ENCODE measurements at regions not wholly inside any gene's neighbourhood (a gene's known extent, or its start where the extent isn't known, plus 50 kb on each side); places are given as distances from the start of the nearest gene placed in this dataset.
"Not testable (repeated sequence)": the region's sequence is repeated elsewhere in the genome, so short reads cannot be mapped to it uniquely, and the experiment has no call there.

GRCh38 chr3:148510116-148510515 is 187.6 kb upstream of the AGTR1 start:
- Histone ChIP-seq H3K36me3 (no peaks in the 10 kb centered on the region), H3K27ac (no peak overlapping the region), H3K27me3 (no peaks in the 10 kb centered on the region), H3K9me3 (no peaks in the 10 kb centered on the region), H3K4me3 (no peak overlapping the region), H3K4me1 (no peaks in the 10 kb centered on the region)
- intact Hi-C loops (cut with DNase I; ENCODE audit: low total_unique reads), result no loop called here
- DNase-seq, result no peak
- no peak for ATAC-seq
- in situ Hi-C loops (cut with MboI; ENCODE audit: low sequenced_read_pairs in 4 of 4), result no loop called here
- TF ChIP-seq, protein P1, sequence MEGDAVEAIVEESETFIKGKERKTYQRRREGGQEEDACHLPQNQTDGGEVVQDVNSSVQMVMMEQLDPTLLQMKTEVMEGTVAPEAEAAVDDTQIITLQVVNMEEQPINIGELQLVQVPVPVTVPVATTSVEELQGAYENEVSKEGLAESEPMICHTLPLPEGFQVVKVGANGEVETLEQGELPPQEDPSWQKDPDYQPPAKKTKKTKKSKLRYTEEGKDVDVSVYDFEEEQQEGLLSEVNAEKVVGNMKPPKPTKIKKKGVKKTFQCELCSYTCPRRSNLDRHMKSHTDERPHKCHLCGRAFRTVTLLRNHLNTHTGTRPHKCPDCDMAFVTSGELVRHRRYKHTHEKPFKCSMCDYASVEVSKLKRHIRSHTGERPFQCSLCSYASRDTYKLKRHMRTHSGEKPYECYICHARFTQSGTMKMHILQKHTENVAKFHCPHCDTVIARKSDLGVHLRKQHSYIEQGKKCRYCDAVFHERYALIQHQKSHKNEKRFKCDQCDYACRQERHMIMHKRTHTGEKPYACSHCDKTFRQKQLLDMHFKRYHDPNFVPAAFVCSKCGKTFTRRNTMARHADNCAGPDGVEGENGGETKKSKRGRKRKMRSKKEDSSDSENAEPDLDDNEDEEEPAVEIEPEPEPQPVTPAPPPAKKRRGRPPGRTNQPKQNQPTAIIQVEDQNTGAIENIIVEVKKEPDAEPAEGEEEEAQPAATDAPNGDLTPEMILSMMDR (IDR thresholded peaks at IDR 0.05 in 4 of 5, conservative IDR thresholded peaks at IDR 0.05 in 1 of 5), result no peak
- no peak for TF ChIP-seq POLR2A (IDR thresholded peaks at IDR 0.05)

- TF ChIP-seq POLR2A (IDR thresholded peaks at IDR 0.05), result no peak
- TF ChIP-seq, protein P1 (IDR thresholded peaks at IDR 0.05 in 4 of 5, conservative IDR thresholded peaks at IDR 0.05 in 1 of 5), result no peak
- ATAC-seq, result no peak
- H3K4me1 ChIP-seq, result no peaks in the 10 kb centered on the region
- intact Hi-C loops (cut with DNase I; ENCODE audit: low total_unique reads) (no loop called here), in situ Hi-C loops (cut with MboI; ENCODE audit: low sequenced_read_pairs in 4 of 4) (no loop called here)
- DNase-seq, result no peak
- H3K27me3 ChIP-seq, result no peaks in the 10 kb centered on the region
- no peaks in the 10 kb centered on the region for H3K9me3 ChIP-seq
- H3K4me3 ChIP-seq, result no peak overlapping the region
- H3K36me3 ChIP-seq, result no peaks in the 10 kb centered on the region
- no peak overlapping the region for H3K27ac ChIP-seq
Measured at GRCh38 chr3:148510561-148510960, 187.1 kb upstream of the AGTR1 start.

DNA sequence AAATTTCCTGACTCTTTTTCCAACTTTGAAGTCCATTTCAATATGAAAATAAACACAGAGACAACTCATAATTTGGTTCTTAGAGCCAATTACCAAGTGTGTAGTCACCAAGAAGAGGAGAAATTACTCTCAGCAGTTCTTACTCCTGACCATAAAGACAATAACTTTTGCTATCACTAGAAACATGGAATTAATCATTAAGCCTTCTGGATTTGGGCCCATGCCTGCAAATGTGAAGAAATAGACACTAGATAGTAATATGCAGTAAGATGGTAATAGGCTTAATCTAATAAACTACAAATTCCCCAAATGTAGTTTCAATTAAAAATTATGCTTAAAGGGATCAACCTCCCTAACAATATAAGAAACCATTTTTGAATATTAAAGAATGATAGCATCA is 185.1 kb upstream of the AGTR1 start:
- Histone ChIP-seq H3K27me3 (no peaks in the 10 kb centered on the region), H3K4me1 (no peaks in the 10 kb centered on the region), H3K4me3 (no peak overlapping the region), H3K36me3 (no peaks in the 10 kb centered on the region), H3K9me3 (no peaks in the 10 kb centered on the region), H3K27ac (no peak overlapping the region)
- intact Hi-C loops (cut with DNase I; ENCODE audit: low total_unique reads), result loop anchor here (1.0 kb wide), 1 partner anchor 22 kb away; no protein-coding TSS in a partner anchor
- no peak for TF ChIP-seq POLR2A (IDR thresholded peaks at IDR 0.05)
- TF ChIP-seq, protein P1 (IDR thresholded peaks at IDR 0.05 in 4 of 5, conservative IDR thresholded peaks at IDR 0.05 in 1 of 5), result no peak
- ATAC-seq, result no peak
- no peak for DNase-seq
- in situ Hi-C loops (cut with MboI; ENCODE audit: low sequenced_read_pairs in 4 of 4), result no loop called here

DNA sequence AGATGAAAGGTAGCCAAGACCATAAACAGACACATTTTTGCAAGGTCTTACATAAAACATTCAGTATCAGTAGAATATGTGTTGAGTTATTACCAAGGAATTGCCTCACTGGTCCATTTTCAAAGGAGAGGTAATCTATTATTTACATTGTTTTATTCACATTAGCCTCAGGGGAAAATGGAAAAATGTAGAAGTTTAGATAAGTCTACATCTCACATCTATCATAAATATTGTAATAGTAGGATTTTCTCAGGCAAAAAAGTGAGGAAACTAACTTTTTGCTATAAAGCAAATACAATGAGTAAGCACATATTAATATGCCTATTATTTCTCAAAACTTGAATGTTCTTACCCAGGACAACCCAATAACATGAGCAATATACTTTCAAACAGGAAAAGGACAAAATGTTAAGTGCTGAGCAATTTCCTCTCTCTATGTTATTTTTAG is 184.6 kb upstream of the AGTR1 start:
- intact Hi-C loops (cut with DNase I; ENCODE audit: low total_unique reads) (loop anchor here (1.0 kb wide), 1 partner anchor 21 kb away; no protein-coding TSS in a partner anchor), in situ Hi-C loops (cut with MboI; ENCODE audit: low sequenced_read_pairs in 4 of 4) (no loop called here)
- Histone ChIP-seq H3K9me3 (no peaks in the 10 kb centered on the region), H3K36me3 (no peaks in the 10 kb centered on the region), H3K4me3 (no peak overlapping the region), H3K4me1 (no peaks in the 10 kb centered on the region), H3K27me3 (no peaks in the 10 kb centered on the region), H3K27ac (no peak overlapping the region)
- TF ChIP-seq POLR2A (IDR thresholded peaks at IDR 0.05), result no peak
- TF ChIP-seq, protein P1 (IDR thresholded peaks at IDR 0.05 in 4 of 5, conservative IDR thresholded peaks at IDR 0.05 in 1 of 5), result no peak
- ATAC-seq (no peak), DNase-seq (no peak)

DNA sequence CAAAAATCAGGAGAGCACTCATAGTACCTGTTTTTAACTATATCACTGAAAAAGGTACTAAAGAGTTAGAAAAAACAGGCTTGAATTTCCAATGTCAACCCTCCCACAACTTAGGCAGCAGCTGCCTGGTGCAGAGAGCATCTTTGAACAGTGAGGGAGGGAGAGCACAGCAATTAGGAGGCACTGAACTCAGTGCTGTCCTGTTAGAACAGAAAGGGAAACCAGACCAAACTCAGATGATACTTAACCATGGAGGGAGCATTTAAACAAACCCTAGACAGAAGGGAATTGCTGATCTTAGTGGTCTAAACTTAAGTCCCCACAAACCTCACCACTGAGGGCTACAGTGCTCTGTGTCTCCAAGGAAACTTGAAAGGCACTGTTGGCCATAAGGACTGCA is 179.2 kb upstream of the AGTR1 start:
- in situ Hi-C loops (cut with MboI; ENCODE audit: low sequenced_read_pairs in 4 of 4), result no loop called here
- intact Hi-C loops (cut with DNase I; ENCODE audit: low total_unique reads), result no loop called here
- DNase-seq, result no peak
- Histone ChIP-seq H3K27me3 (no peaks in the 10 kb centered on the region), H3K9me3 (no peaks in the 10 kb centered on the region), H3K4me1 (no peaks in the 10 kb centered on the region), H3K4me3 (no peak overlapping the region), H3K36me3 (no peaks in the 10 kb centered on the region), H3K27ac (no peak overlapping the region)
- TF ChIP-seq POLR2A (IDR thresholded peaks at IDR 0.05), result no peak
- no peak for ATAC-seq

DNA sequence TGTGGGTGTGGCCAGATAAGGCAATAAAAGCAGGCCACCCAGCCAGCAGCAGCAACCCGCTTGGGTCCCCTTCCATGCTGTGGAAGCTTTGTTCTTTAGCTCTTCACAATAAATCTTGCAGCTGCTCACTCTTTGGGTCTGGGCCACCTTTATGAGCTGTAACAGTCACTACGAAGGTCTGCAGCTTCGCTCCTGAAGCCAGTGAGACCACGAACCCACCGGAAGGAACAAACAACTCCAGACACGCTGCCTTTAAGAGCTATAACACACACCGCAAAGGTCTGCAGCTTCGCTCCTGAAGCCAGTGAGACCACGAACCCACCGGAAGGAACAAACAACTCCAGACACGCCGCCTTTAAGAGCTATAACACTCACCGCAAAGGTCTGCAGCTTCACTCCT is 172.1 kb upstream of the AGTR1 start:
- ATAC-seq; H3K9me3 ChIP-seq; DNase-seq; in situ Hi-C loops (cut with MboI; ENCODE audit: low sequenced_read_pairs in 4 of 4); H3K4me1 ChIP-seq; H3K36me3 ChIP-seq; H3K27ac ChIP-seq; H3K4me3 ChIP-seq; H3K27me3 ChIP-seq; intact Hi-C loops (cut with DNase I; ENCODE audit: low total_unique reads): not testable (repeated sequence)
